Loucy (cell line): ENCODE measurements at regions not wholly inside any gene's neighbourhood (a gene's known extent, or its start where the extent isn't known, plus 50 kb on each side); places are given as distances from the start of the nearest gene placed in this dataset.

Source experiments
- H2AFZ ChIP-seq: fragments of 200-600 bp; sonication (generic); 2 replicates; pipeline ENCODE4 v1.6.0; 2016; ENCODE audit warnings: antibody characterized with exemption, mild to moderate bottlenecking, low read length, moderate library complexity
- H3F3A ChIP-seq: fragments of 200-600 bp; 2 replicates; pipeline ENCODE4 v1.6.0; 2016; ENCODE audit warnings: antibody characterized with exemption, low read depth, mild to moderate bottlenecking
- H3K27me3 ChIP-seq: fragments of 200-600 bp; sonication (generic); 2 replicates; pipeline ENCODE4 v1.6.1; 2014; ENCODE audit warnings: low read length, mild to moderate bottlenecking; ENCODE audit not compliant: insufficient read depth, poor library complexity, severe bottlenecking
- H3K36me3 ChIP-seq: fragments of 200-600 bp; sonication (generic); 2 replicates; pipeline ENCODE4 v1.6.1; 2016; ENCODE audit warnings: low read length; ENCODE audit not compliant: insufficient read depth
- H3K4me1 ChIP-seq: fragments of 200-600 bp; sonication (generic); 2 replicates; pipeline ENCODE4 v1.5.1; 2014; ENCODE audit warnings: low read length, mild to moderate bottlenecking; ENCODE audit not compliant: insufficient read depth, poor library complexity, severe bottlenecking
- H3K4me2 ChIP-seq: fragments of 200-600 bp; sonication (generic); 2 replicates; pipeline ENCODE4 v1.6.0; 2014; ENCODE audit warnings: antibody characterized with exemption, low read length, low read depth, mild to moderate bottlenecking; ENCODE audit not compliant: poor library complexity, severe bottlenecking
- H3K4me3 ChIP-seq: fragments of 200-600 bp; sonication (generic); 2 replicates; pipeline ENCODE4 v1.5.1; 2014; ENCODE audit warnings: low read length, mild to moderate bottlenecking, mixed read lengths; ENCODE audit not compliant: poor library complexity, severe bottlenecking
- H3K79me2 ChIP-seq: fragments of 200-600 bp; sonication (generic); 2 replicates; pipeline ENCODE4 v1.6.1; 2014; ENCODE audit warnings: low read length; ENCODE audit not compliant: insufficient read depth
- H3K9ac ChIP-seq: fragments of 200-600 bp; sonication (generic); 2 replicates; pipeline ENCODE4 v1.6.0; 2014; ENCODE audit warnings: mild to moderate bottlenecking, low read depth, low read length, moderate library complexity; ENCODE audit not compliant: poor library complexity, severe bottlenecking
- H3K9me2 ChIP-seq: fragments of 200-600 bp; sonication (generic); replicated peaks from 2 replicates; pipeline ENCODE4 v1.6.1; 2016; ENCODE audit warnings: low read depth, low read length, mixed read lengths
- H3K9me3 ChIP-seq: fragments of 200-600 bp; sonication (generic); 2 replicates; pipeline ENCODE4 v1.6.1; 2014; ENCODE audit warnings: mild to moderate bottlenecking, antibody characterized with exemption, low read length, low read depth; ENCODE audit not compliant: insufficient read depth
- H4K20me1 ChIP-seq: fragments of 200-600 bp; sonication (generic); 2 replicates; pipeline ENCODE4 v1.6.0; 2014; ENCODE audit warnings: antibody characterized with exemption, low read length, mild to moderate bottlenecking; ENCODE audit not compliant: insufficient read depth, poor library complexity, severe bottlenecking
- EZH2phosphoT487 ChIP-seq: fragments of 200-600 bp; IDR thresholded peaks from 2 replicates; pipeline ENCODE4 v1.6.1; 2018; ENCODE audit warnings: antibody characterized with exemption, mild to moderate bottlenecking, moderate library complexity, borderline replicate concordance
- TF ChIP-seq, protein P1 (sequence below): fragments of 200-600 bp; sonication (generic); conservative IDR thresholded peaks from 2 replicates; pipeline ENCODE4 v1.5.1; 2014; ENCODE audit warnings: mild to moderate bottlenecking, antibody characterized with exemption, low read length

- no peaks in the 10 kb centered on the region for H3K79me2 ChIP-seq
- H3K4me2 ChIP-seq = no peak overlapping the region
- no peak overlapping the region for H3K4me3 ChIP-seq
- H3K9me3 ChIP-seq = 0 out of 2 replicates have a peak, but pooled peaks cover 3% of the 10 kb centered on the region
- H3K27me3 ChIP-seq = no peaks in the 10 kb centered on the region
- no peak overlapping the region for H2AFZ ChIP-seq
- H3K36me3 ChIP-seq = no peaks in the 10 kb centered on the region
- no peaks in the 10 kb centered on the region for H3K4me1 ChIP-seq
- H3K9ac ChIP-seq = no peak overlapping the region
- no peaks in the 10 kb centered on the region for H4K20me1 ChIP-seq
- no peaks in the 10 kb centered on the region for H3K9me2 ChIP-seq
- no peaks in the 10 kb centered on the region for H3F3A ChIP-seq
- no peak for TF ChIP-seq EZH2phosphoT487
- TF ChIP-seq, protein P1, sequence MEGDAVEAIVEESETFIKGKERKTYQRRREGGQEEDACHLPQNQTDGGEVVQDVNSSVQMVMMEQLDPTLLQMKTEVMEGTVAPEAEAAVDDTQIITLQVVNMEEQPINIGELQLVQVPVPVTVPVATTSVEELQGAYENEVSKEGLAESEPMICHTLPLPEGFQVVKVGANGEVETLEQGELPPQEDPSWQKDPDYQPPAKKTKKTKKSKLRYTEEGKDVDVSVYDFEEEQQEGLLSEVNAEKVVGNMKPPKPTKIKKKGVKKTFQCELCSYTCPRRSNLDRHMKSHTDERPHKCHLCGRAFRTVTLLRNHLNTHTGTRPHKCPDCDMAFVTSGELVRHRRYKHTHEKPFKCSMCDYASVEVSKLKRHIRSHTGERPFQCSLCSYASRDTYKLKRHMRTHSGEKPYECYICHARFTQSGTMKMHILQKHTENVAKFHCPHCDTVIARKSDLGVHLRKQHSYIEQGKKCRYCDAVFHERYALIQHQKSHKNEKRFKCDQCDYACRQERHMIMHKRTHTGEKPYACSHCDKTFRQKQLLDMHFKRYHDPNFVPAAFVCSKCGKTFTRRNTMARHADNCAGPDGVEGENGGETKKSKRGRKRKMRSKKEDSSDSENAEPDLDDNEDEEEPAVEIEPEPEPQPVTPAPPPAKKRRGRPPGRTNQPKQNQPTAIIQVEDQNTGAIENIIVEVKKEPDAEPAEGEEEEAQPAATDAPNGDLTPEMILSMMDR = no peak
These were observed 247.0 kb upstream of the SESN3 start for GRCh38 chr11:95478003-95478402.

DNA sequence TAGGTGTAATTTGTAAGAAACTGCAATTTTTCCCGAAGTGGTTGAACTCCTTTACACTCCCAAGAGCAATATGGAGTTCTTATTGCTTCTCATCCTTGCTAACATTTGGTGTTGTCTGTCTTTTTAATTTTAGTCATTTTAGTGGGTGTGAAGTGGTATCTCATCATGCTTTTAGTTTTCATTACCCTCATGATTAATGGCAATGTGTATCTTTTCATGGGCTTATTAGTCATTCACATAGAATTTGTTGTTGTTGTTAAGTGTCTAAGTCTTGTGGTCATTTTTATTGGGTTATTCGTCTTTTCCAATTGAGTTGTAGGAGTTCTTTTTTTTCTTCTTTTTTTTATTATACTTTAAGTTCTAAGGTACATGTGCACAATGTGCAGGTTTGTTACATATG is 238.3 kb upstream of the SESN3 start:
- Histone ChIP-seq H2AFZ (no peak overlapping the region), H4K20me1 (no peaks in the 10 kb centered on the region), H3F3A (no peaks in the 10 kb centered on the region), H3K4me2 (no peak overlapping the region), H3K4me1 (no peaks in the 10 kb centered on the region), H3K9me2 (no peaks in the 10 kb centered on the region), H3K27me3 (no peaks in the 10 kb centered on the region), H3K9ac (no peak overlapping the region), H3K36me3 (no peaks in the 10 kb centered on the region), H3K79me2 (no peaks in the 10 kb centered on the region), H3K4me3 (no peak overlapping the region), H3K9me3 (no peaks in the 10 kb centered on the region)
- TF ChIP-seq, protein P1 = no peak
- TF ChIP-seq EZH2phosphoT487 = no peak

GRCh38 chr11:95466416-95466815 is 235.4 kb upstream of the SESN3 start:
- Histone ChIP-seq H4K20me1 (no peaks in the 10 kb centered on the region), H3K4me3 (no peak overlapping the region), H3K9me2 (no peaks in the 10 kb centered on the region), H3K9ac (no peak overlapping the region), H3K9me3 (no peaks in the 10 kb centered on the region), H3K79me2 (no peaks in the 10 kb centered on the region), H3K27me3 (no peaks in the 10 kb centered on the region), H3F3A (no peaks in the 10 kb centered on the region), H3K36me3 (no peaks in the 10 kb centered on the region), H3K4me1 (no peaks in the 10 kb centered on the region), H3K4me2 (no peak overlapping the region), H2AFZ (no peak overlapping the region)
- TF ChIP-seq, protein P1 = no peak
- TF ChIP-seq EZH2phosphoT487 = no peak
